ENCODE measurements at regions not wholly inside any gene's neighbourhood (a gene's known extent, or its start where the extent isn't known, plus 50 kb on each side); places are given as distances from the start of the nearest gene placed in this dataset.

DNA sequence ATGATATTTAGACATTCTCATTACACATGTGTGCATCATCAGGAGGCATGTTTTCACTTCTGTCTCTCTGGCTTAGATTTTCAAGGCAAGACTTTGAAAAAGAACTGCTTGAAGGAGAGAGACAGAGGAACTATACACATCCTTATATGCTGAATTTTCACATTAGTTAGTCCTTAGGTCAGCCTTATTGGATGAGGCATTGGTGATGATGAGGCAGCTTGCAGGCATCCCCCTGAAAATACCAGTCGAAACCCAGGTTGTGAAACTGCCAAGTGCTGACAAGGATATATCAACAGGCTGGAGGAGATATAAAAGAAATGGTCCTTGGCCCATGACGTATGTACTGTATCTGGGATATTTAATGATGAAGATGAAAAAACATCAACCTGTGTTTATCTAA lies 297.2 kb upstream of the AADAT start:
- no peak overlapping the region for H3K4me3 Mint-ChIP-seq
- ATAC-seq = no peak
- no peaks in the 10 kb centered on the region for H3K36me3 Mint-ChIP-seq
- no peak overlapping the region for H3K27ac Mint-ChIP-seq
- ChIA-PET POLR2A (no interaction called here), CTCF (no interaction called here)
- H3K9me3 Mint-ChIP-seq = peaks cover 16% of the 10 kb centered on the region
- DNase-seq (ENCODE audit: low spot score) = no peak
- no peaks in the 10 kb centered on the region for H3K27me3 Mint-ChIP-seq (ENCODE audit: low read depth)
- no peaks in the 10 kb centered on the region for H3K4me1 Mint-ChIP-seq
- TF ChIP-seq FOXP1 (CRISPR knock-in tag; IDR thresholded peaks at IDR 0.05; ENCODE audit: borderline replicate concordance) (no peak), NFE2L1 (CRISPR knock-in tag; IDR thresholded peaks at IDR 0.05) (no peak), KAT7 (CRISPR knock-in tag; IDR thresholded peaks at IDR 0.05; ENCODE audit: borderline replicate concordance) (no peak), HMGA2 (CRISPR knock-in tag; IDR thresholded peaks at IDR 0.05) (no peak), SMAD3 (CRISPR knock-in tag; IDR thresholded peaks at IDR 0.05; ENCODE audit: borderline replicate concordance) (no peak), NR1H2 (CRISPR knock-in tag; IDR thresholded peaks at IDR 0.05) (no peak), RELA (CRISPR knock-in tag; IDR thresholded peaks at IDR 0.05; ENCODE audit: borderline replicate concordance) (no peak), GRHL2 (CRISPR knock-in tag; IDR thresholded peaks at IDR 0.05; ENCODE audit: insufficient replicate concordance, severe bottlenecking) (no peak), NFYB (CRISPR knock-in tag; conservative IDR thresholded peaks at IDR 0.05; ENCODE audit: low read depth) (no peak)
- TF ChIP-seq, protein P1, sequence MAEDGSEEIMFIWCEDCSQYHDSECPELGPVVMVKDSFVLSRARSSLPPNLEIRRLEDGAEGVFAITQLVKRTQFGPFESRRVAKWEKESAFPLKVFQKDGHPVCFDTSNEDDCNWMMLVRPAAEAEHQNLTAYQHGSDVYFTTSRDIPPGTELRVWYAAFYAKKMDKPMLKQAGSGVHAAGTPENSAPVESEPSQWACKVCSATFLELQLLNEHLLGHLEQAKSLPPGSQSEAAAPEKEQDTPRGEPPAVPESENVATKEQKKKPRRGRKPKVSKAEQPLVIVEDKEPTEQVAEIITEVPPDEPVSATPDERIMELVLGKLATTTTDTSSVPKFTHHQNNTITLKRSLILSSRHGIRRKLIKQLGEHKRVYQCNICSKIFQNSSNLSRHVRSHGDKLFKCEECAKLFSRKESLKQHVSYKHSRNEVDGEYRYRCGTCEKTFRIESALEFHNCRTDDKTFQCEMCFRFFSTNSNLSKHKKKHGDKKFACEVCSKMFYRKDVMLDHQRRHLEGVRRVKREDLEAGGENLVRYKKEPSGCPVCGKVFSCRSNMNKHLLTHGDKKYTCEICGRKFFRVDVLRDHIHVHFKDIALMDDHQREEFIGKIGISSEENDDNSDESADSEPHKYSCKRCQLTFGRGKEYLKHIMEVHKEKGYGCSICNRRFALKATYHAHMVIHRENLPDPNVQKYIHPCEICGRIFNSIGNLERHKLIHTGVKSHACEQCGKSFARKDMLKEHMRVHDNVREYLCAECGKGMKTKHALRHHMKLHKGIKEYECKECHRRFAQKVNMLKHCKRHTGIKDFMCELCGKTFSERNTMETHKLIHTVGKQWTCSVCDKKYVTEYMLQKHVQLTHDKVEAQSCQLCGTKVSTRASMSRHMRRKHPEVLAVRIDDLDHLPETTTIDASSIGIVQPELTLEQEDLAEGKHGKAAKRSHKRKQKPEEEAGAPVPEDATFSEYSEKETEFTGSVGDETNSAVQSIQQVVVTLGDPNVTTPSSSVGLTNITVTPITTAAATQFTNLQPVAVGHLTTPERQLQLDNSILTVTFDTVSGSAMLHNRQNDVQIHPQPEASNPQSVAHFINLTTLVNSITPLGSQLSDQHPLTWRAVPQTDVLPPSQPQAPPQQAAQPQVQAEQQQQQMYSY (CRISPR knock-in tag; IDR thresholded peaks at IDR 0.05) = no peak
- TF ChIP-seq, protein P2, sequence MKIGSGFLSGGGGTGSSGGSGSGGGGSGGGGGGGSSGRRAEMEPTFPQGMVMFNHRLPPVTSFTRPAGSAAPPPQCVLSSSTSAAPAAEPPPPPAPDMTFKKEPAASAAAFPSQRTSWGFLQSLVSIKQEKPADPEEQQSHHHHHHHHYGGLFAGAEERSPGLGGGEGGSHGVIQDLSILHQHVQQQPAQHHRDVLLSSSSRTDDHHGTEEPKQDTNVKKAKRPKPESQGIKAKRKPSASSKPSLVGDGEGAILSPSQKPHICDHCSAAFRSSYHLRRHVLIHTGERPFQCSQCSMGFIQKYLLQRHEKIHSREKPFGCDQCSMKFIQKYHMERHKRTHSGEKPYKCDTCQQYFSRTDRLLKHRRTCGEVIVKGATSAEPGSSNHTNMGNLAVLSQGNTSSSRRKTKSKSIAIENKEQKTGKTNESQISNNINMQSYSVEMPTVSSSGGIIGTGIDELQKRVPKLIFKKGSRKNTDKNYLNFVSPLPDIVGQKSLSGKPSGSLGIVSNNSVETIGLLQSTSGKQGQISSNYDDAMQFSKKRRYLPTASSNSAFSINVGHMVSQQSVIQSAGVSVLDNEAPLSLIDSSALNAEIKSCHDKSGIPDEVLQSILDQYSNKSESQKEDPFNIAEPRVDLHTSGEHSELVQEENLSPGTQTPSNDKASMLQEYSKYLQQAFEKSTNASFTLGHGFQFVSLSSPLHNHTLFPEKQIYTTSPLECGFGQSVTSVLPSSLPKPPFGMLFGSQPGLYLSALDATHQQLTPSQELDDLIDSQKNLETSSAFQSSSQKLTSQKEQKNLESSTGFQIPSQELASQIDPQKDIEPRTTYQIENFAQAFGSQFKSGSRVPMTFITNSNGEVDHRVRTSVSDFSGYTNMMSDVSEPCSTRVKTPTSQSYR (CRISPR knock-in tag; IDR thresholded peaks at IDR 0.05) = no peak

DNA sequence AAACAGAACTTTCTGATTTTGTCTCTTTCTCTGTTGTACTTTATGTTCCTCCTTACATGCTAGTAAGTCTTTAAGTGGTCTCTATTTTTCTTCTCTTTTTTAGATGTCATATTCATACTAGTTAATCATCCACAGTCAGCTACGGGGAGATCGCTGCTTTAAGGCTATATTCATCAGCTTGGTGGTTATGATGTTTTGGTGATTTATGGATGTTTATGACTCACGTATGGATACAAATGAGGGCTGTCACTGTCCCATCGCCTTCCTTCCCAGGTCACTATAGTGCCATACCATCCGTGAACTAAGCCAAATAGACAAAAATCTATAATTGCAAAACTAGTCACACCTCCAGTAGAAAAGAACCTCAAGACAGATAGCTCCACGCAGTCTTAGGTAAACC lies 296.8 kb upstream of the AADAT start:
- H3K9me3 Mint-ChIP-seq = peaks cover 20% of the 10 kb centered on the region
- POLR2A ChIA-PET = no interaction called here
- no peak for TF ChIP-seq TEAD4 (CRISPR knock-in tag; IDR thresholded peaks at IDR 0.05)
- DNase-seq (ENCODE audit: low spot score) = no peak
- H3K4me1 Mint-ChIP-seq = no peaks in the 10 kb centered on the region
- no peak overlapping the region for H3K27ac Mint-ChIP-seq
- 0 out of 2 replicates have a peak, but pooled peaks cover under 1% of the 10 kb centered on the region for H3K36me3 Mint-ChIP-seq
- no peak overlapping the region for H3K4me3 Mint-ChIP-seq
- no peak for ATAC-seq
- H3K27me3 Mint-ChIP-seq (ENCODE audit: low read depth) = no peaks in the 10 kb centered on the region
- CTCF ChIA-PET = no interaction called here

DNA sequence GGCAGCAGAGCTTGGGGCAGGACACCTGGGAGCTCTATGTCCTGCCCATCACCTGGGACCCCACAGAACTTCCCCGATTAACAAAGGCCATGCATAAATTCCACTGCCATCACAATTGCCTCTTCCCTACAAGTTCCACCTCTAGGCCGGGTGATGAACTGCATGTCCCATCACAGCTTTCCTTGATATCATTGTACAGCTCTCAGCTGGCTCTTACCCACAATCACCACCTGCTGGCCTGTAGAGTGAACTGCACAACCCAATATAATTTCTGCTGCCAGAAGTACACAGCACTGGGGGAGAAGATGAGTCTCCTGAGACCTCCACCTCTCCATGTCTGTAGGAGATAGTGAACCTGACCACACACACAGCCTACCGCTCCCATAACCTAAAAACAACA lies 285.0 kb upstream of the AADAT start:
- Mint-ChIP-seq H3K4me1 (no peaks in the 10 kb centered on the region), H3K27me3 (ENCODE audit: low read depth) (no peaks in the 10 kb centered on the region), H3K27ac (no peak overlapping the region), H3K4me3 (no peak overlapping the region), H3K36me3 (peaks cover 3% of the 10 kb centered on the region; the same call in 1 of the 2 replicates), H3K9me3 (peaks cover 37% of the 10 kb centered on the region)
- ATAC-seq (peak; percentile 100), DNase-seq (ENCODE audit: low spot score) (peak; percentile 64)
- CTCF ChIA-PET = interaction anchor here (0.6 to 5.3 kb wide), 20 partner anchors 8 to 479 kb away, joined by 3 to 44 read pairs (median 3); no protein-coding TSS in a partner anchor
- TF ChIP-seq, protein P3, sequence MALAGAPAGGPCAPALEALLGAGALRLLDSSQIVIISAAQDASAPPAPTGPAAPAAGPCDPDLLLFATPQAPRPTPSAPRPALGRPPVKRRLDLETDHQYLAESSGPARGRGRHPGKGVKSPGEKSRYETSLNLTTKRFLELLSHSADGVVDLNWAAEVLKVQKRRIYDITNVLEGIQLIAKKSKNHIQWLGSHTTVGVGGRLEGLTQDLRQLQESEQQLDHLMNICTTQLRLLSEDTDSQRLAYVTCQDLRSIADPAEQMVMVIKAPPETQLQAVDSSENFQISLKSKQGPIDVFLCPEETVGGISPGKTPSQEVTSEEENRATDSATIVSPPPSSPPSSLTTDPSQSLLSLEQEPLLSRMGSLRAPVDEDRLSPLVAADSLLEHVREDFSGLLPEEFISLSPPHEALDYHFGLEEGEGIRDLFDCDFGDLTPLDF (CRISPR knock-in tag; IDR thresholded peaks at IDR 0.05) = no peak
- TF ChIP-seq GTF2I (CRISPR knock-in tag; conservative IDR thresholded peaks at IDR 0.05) = no peak
- TF ChIP-seq, protein P4, sequence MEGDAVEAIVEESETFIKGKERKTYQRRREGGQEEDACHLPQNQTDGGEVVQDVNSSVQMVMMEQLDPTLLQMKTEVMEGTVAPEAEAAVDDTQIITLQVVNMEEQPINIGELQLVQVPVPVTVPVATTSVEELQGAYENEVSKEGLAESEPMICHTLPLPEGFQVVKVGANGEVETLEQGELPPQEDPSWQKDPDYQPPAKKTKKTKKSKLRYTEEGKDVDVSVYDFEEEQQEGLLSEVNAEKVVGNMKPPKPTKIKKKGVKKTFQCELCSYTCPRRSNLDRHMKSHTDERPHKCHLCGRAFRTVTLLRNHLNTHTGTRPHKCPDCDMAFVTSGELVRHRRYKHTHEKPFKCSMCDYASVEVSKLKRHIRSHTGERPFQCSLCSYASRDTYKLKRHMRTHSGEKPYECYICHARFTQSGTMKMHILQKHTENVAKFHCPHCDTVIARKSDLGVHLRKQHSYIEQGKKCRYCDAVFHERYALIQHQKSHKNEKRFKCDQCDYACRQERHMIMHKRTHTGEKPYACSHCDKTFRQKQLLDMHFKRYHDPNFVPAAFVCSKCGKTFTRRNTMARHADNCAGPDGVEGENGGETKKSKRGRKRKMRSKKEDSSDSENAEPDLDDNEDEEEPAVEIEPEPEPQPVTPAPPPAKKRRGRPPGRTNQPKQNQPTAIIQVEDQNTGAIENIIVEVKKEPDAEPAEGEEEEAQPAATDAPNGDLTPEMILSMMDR (IDR thresholded peaks at IDR 0.05) = peak; percentile 82
- POLR2A ChIA-PET = no interaction called here
